ENCODE measurements at regions not wholly inside any gene's neighbourhood (a gene's known extent, or its start where the extent isn't known, plus 50 kb on each side); places are given as distances from the start of the nearest gene placed in this dataset.
A peak's percentile ranks its signal among the peaks of the same experiment; 100 is the strongest.
"Not testable (repeated sequence)": the region's sequence is repeated elsewhere in the genome, so short reads cannot be mapped to it uniquely, and the experiment has no call there.

- no peak for DNase-seq (ENCODE audit: low read depth, low spot score)
- TF ChIP-seq CTCF (IDR thresholded peaks at IDR 0.05; ENCODE audit: low read depth, low read length), result no peak
- in situ Hi-C loops (cut with HindIII; ENCODE audit: low sequenced_read_pairs), result no loop called here
- H3K4me3 ChIP-seq (ENCODE audit: low read depth, low read length), result peak overlapping the region; percentile 7
Measured at GRCh38 chr1:143497374-143497747, 474.4 kb downstream of the FAM72C start.

GRCh38 chr1:143496526-143497373 is 475.0 kb downstream of the FAM72C start:
- in situ Hi-C loops (cut with HindIII; ENCODE audit: low sequenced_read_pairs); DNase-seq (ENCODE audit: low read depth, low spot score); H3K4me3 ChIP-seq (ENCODE audit: low read depth, low read length): not testable (repeated sequence)
